ENCODE measurements at regions not wholly inside any gene's neighbourhood (a gene's known extent, or its start where the extent isn't known, plus 50 kb on each side); places are given as distances from the start of the nearest gene placed in this dataset.

- Histone ChIP-seq H3K9me3 (ENCODE audit: insufficient read depth in 2 of 2, low read depth in 1 of 2, low read length in 1 of 2) (peaks cover 12 to 16% of the 10 kb centered on the region in 2 experiments), H3K27ac (ENCODE audit: low read depth, low read length) (no peak overlapping the region), H4K8ac (ENCODE audit: extremely low read depth, insufficient read depth, low read length) (no peak overlapping the region), H3K36me3 (ENCODE audit: control insufficient read depth in 2 of 4, insufficient read depth in 4 of 4, low read length in 3 of 4) (no peaks in the 10 kb centered on the region), H2BK12ac (ENCODE audit: low read depth, low read length) (no peak overlapping the region), H3K23ac (ENCODE audit: insufficient read length) (no peak overlapping the region), H3K9ac (replicated peaks in 1 of 4; ENCODE audit: extremely low read depth in 1 of 4, low read depth in 3 of 4, low read length in 3 of 4) (no peak overlapping the region), H3K79me2 (ENCODE audit: control insufficient read depth in 1 of 2, insufficient read depth in 2 of 2, low read length in 2 of 2) (no peaks in the 10 kb centered on the region), H4K20me1 (replicated peaks in 1 of 2; ENCODE audit: control insufficient read depth in 1 of 2, insufficient read depth in 2 of 2, low read length in 2 of 2) (no peaks in the 10 kb centered on the region), H3K18ac (ENCODE audit: extremely low read depth, low read length) (no peak overlapping the region), H3K4ac (replicated peaks; ENCODE audit: insufficient read length, low read depth, low read length) (no peak overlapping the region), H2AFZ (ENCODE audit: low read length) (no peak overlapping the region), H3K14ac (ENCODE audit: insufficient read length) (no peak overlapping the region), H3K4me3 (ENCODE audit: extremely low read depth in 1 of 4, insufficient read depth in 2 of 4, low read depth in 3 of 4, low read length in 4 of 4) (no peak overlapping the region), H2BK5ac (ENCODE audit: low read depth, low read length) (no peak overlapping the region), H3K4me2 (ENCODE audit: insufficient read depth in 1 of 2, low read depth in 2 of 2, low read length in 2 of 2) (no peak overlapping the region), H3K56ac (replicated peaks; ENCODE audit: insufficient read length, low read depth, low read length) (no peak overlapping the region), H3K79me1 (ENCODE audit: low read depth, low read length) (no peaks in the 10 kb centered on the region), H2BK120ac (replicated peaks; ENCODE audit: low read depth, low read length) (no peak overlapping the region), H3K27me3 (replicated peaks in 1 of 4; ENCODE audit: control insufficient read depth in 3 of 4, extremely low read depth in 1 of 4, insufficient read depth in 3 of 4, low read length in 3 of 4) (no peaks in the 10 kb centered on the region), H2BK15ac (ENCODE audit: low read length) (no peak overlapping the region), H4K91ac (replicated peaks; ENCODE audit: insufficient read length, low read length) (no peak overlapping the region), H4K5ac (ENCODE audit: insufficient read length, low read depth, low read length) (no peak overlapping the region), H2AK5ac (ENCODE audit: low read depth, low read length) (no peak overlapping the region), H3K4me1 (replicated peaks in 1 of 4; ENCODE audit: control insufficient read depth in 3 of 4, insufficient read depth in 4 of 4, low read length in 3 of 4) (no peaks in the 10 kb centered on the region), H3K23me2 (ENCODE audit: low read depth, low read length) (no peaks in the 10 kb centered on the region), H2BK20ac (ENCODE audit: low read length) (no peak overlapping the region)
- POLR2A ChIA-PET (ENCODE audit: partially characterized antibody): no interaction called here
- 86% methylated on average over 2 of the region's 2 CpGs; no CpG with 5 or more reads in 1 of the 2 experiments for WGBS, 2 experiments (ENCODE audit: extremely low coverage in 1 of 2, insufficient coverage in 1 of 2, insufficient read length in 1 of 2, insufficient replicate concordance in 2 of 2, low coverage in 1 of 2, low lambda C conversion rate in 2 of 2, missing lambda C conversion rate in 1 of 2)
- no peak for FAIRE-seq
- TF ChIP-seq RFX5 (IDR thresholded peaks at IDR 0.05; ENCODE audit: borderline replicate concordance, low read depth, low read length) (no peak), MAX (IDR thresholded peaks at IDR 0.05) (no peak), KDM4A (IDR thresholded peaks at IDR 0.05; ENCODE audit: low read depth, low read length, severe bottlenecking) (no peak), CBX8 (IDR thresholded peaks at IDR 0.05; ENCODE audit: borderline replicate concordance, low read depth, low read length) (no peak), TEAD4 (IDR thresholded peaks at IDR 0.05; ENCODE audit: low read depth, low read length) (no peak), FOSL1 (IDR thresholded peaks at IDR 0.05; ENCODE audit: insufficient read depth, low read depth, low read length) (no peak), TAF7 (optimal IDR thresholded peaks at IDR 0.05; ENCODE audit: borderline replicate concordance, low read depth, low read length) (no peak), SAP30 (IDR thresholded peaks at IDR 0.05; ENCODE audit: insufficient read depth, insufficient replicate concordance, low read length) (no peak), NANOG (IDR thresholded peaks at IDR 0.05; ENCODE audit: insufficient read depth, low read depth, low read length, poor library complexity, severe bottlenecking) (no peak), SIRT6 (IDR thresholded peaks at IDR 0.05; ENCODE audit: low read length) (no peak), NRF1 (IDR thresholded peaks at IDR 0.05; ENCODE audit: low read depth, low read length) (no peak), GABPA (IDR thresholded peaks at IDR 0.05; ENCODE audit: borderline replicate concordance, insufficient read depth, low read length) (no peak), PHF8 (conservative IDR thresholded peaks at IDR 0.05; ENCODE audit: low read depth, low read length) (no peak), SP4 (IDR thresholded peaks at IDR 0.05; ENCODE audit: low read length) (no peak)
- no peak for DNase-seq (ENCODE audit: low read depth in 1 of 2, low spot score in 2 of 2)
- CTCF ChIA-PET (ENCODE audit: partially characterized antibody): no interaction called here
These were observed 601.0 kb upstream of the ACO1 start for GRCh38 chr9:31783491-31783890.
